Spleen (tissue), 7 donors: ENCODE measurements at regions not wholly inside any gene's neighbourhood (a gene's known extent, or its start where the extent isn't known, plus 50 kb on each side); places are given as distances from the start of the nearest gene placed in this dataset.
"Not testable (repeated sequence)": the region's sequence is repeated elsewhere in the genome, so short reads cannot be mapped to it uniquely, and the experiment has no call there.

Source experiments
- CTCF ChIP-seq, 11 experiments: fragments of 200-600 bp in 7 of 11; fragments of 450-650 bp in 4 of 11; sonication (generic) in 4 of 11; IDR thresholded peaks in 8 of 11; conservative IDR thresholded peaks in 3 of 11; 1 replicate in 7 of 11; 2 replicates in 4 of 11; pipeline versions ENCODE4 v1.4.0 to v1.8.0; 2016 to 2021; ENCODE audit warnings: antibody characterized with exemption in 11 of 11, inconsistent platforms in 4 of 11, mild to moderate bottlenecking in 1 of 11
- POLR2A ChIP-seq, 3 donors: fragments of 450-650 bp; IDR thresholded peaks; one replicate each; pipeline ENCODE4 v1.5.1; 2017; ENCODE audit warnings: antibody characterized with exemption in 3 of 3, mild to moderate bottlenecking in 1 of 3
- POLR2AphosphoS5 ChIP-seq, 3 donors: sonication (generic); formaldehyde crosslinking; IDR thresholded peaks; one replicate each; pipeline ENCODE4 v1.5.1; 2017; ENCODE audit warnings: antibody characterized with exemption in 3 of 3
- donor health status: DM: no; HTN: no; CAD: no; lungs with moderate emphysema.
- donor health status: DM: no; HTN: no; CAD: no.
- donor health status: DM: no; HTN: no; CAD: no.

- not testable (repeated sequence) for TF ChIP-seq CTCF (IDR thresholded peaks at IDR 0.05 in 8 of 11, conservative IDR thresholded peaks at IDR 0.05 in 3 of 11); POLR2A (IDR thresholded peaks at IDR 0.05); POLR2AphosphoS5 (IDR thresholded peaks at IDR 0.05)
Measured at GRCh38 chr16:29298997-29299396, 107.5 kb downstream of the NPIPB11 start.
